ENCODE measurements at regions not wholly inside any gene's neighbourhood (a gene's known extent, or its start where the extent isn't known, plus 50 kb on each side); places are given as distances from the start of the nearest gene placed in this dataset.
"Not testable (repeated sequence)": the region's sequence is repeated elsewhere in the genome, so short reads cannot be mapped to it uniquely, and the experiment has no call there.

GRCh38 chr1:96901783-96902363 lies 180.3 kb downstream of the PTBP2 start:
- DNase-seq (ENCODE audit: low read depth) = no peak
- H3K4me3 ChIP-seq (ENCODE audit: low read depth, low read length) = no peak overlapping the region
- TF ChIP-seq CTCF (conservative IDR thresholded peaks at IDR 0.05; ENCODE audit: low read depth, low read length) = no peak

GRCh38 chr1:96912248-96912647 lies 190.7 kb downstream of the PTBP2 start:
- no peak for DNase-seq (ENCODE audit: low read depth)
- H3K4me3 ChIP-seq (ENCODE audit: low read depth, low read length) = no peak overlapping the region
- no peak for TF ChIP-seq CTCF (conservative IDR thresholded peaks at IDR 0.05; ENCODE audit: low read depth, low read length)

GRCh38 chr1:96915701-96916100 lies 194.1 kb downstream of the PTBP2 start:
- not testable (repeated sequence) for DNase-seq (ENCODE audit: low read depth)

GRCh38 chr1:96918406-96918805 lies 196.8 kb downstream of the PTBP2 start:
- no peak overlapping the region for H3K4me3 ChIP-seq (ENCODE audit: low read depth, low read length)
- TF ChIP-seq CTCF (conservative IDR thresholded peaks at IDR 0.05; ENCODE audit: low read depth, low read length) = no peak
- peak; percentile 84 for DNase-seq (ENCODE audit: low read depth)

More at GRCh38 chr1:96915701-96916100, 194.1 kb downstream of the PTBP2 start:
- not testable (repeated sequence) for H3K4me3 ChIP-seq (ENCODE audit: low read depth, low read length)

- no peak overlapping the region for H3K4me3 ChIP-seq (ENCODE audit: low read depth, low read length)
- DNase-seq (ENCODE audit: low read depth) = no peak
- TF ChIP-seq CTCF (conservative IDR thresholded peaks at IDR 0.05; ENCODE audit: low read depth, low read length) = no peak
Observed at GRCh38 chr1:96922181-96922580, 200.6 kb downstream of the PTBP2 start.

GRCh38 chr1:96923753-96924152 lies 202.2 kb downstream of the PTBP2 start:
- no peak for DNase-seq (ENCODE audit: low read depth)
- TF ChIP-seq CTCF (conservative IDR thresholded peaks at IDR 0.05; ENCODE audit: low read depth, low read length) = no peak
- no peak overlapping the region for H3K4me3 ChIP-seq (ENCODE audit: low read depth, low read length)

GRCh38 chr1:96926176-96926575 lies 204.6 kb downstream of the PTBP2 start:
- no peak for TF ChIP-seq CTCF (conservative IDR thresholded peaks at IDR 0.05; ENCODE audit: low read depth, low read length)
- no peak overlapping the region for H3K4me3 ChIP-seq (ENCODE audit: low read depth, low read length)
- DNase-seq (ENCODE audit: low read depth) = no peak
